HG02943 (cell line): ENCODE measurements at regions not wholly inside any gene's neighbourhood (a gene's known extent, or its start where the extent isn't known, plus 50 kb on each side); places are given as distances from the start of the nearest gene placed in this dataset.

Experiments
- ATAC-seq: cut with Tn5 transposase; IDR thresholded peaks from one replicate; pipeline ENCODE4 v1.9.1; 2021; ENCODE audit warnings: mild to moderate bottlenecking, low read depth, moderate library complexity; ENCODE audit not compliant: unreplicated experiment

DNA sequence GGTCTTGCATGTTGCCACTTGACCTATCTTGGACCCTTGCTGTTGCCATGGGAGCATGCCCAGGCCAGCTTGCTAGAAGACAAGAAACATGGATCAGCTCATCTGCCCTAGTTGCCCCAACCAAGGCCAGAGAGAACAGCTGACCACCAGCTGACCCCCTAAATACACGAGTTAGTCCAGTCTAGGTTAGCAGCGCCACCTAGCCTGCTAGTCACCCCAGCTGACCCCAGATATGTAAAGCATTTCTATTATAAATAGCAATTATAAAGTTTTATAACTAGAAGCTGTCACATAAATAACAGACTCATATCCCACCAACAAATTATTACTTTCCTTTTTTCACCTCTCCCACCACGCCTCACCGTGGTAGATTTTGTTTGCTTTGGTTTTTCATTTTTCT, 387.8 kb downstream of the RASEF start:
- no peak for ATAC-seq

DNA sequence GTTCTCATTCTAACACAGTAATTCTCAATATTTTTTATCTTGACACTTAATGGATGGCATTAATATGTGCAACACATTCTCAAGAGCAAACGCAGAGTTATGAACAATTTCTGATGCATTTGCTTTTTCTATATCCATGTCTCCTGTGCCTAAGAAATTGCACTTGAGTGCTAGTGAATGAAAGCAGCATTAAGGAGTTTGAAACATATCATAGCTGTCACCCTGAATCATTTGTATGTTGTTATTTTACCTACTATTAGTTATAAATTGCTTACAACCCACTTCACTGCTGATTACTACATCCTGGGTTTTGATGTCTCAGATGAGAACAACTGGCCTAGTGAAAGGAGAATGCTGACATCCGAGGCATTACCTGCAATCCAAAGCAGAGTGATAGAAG, 387.3 kb downstream of the RASEF start:
- no peak for ATAC-seq

DNA sequence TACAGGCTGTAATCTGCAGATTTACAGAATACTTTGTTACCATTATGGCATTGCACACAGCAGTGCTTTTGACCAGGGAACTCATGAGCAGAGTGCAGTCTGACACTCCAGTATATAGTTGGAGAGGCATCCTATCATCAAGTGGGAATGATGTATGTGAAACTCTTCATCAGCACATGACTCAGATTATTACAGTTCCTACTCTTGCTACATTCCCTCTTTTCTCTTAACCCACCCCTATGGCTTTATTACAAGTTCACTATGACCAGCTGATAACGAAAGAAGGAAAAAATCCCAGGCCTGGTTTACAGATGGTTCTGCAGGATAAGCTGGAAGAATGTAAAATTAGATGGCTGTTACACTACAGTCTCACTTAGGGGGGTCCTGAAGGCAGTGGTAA, 385.9 kb downstream of the RASEF start:
- ATAC-seq: no peak

DNA sequence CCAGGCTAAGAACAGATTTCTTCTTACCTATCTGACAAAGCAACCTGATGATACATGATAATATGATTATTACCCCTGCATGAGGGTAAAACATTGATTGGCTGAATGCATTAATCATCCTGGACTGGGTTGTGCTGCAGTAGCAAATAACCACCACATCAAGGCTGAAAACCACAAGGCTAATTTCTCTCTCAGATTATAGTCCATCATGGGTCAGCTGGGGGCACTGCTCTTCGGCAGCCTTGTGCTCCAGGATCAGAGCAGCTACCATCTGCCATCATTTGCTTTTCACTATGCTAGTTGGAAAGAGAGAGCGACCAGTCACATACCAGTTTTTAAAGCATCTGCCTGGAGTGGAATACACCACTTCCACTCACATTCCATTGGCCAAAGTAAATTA, 383.5 kb downstream of the RASEF start:
- no peak for ATAC-seq

DNA sequence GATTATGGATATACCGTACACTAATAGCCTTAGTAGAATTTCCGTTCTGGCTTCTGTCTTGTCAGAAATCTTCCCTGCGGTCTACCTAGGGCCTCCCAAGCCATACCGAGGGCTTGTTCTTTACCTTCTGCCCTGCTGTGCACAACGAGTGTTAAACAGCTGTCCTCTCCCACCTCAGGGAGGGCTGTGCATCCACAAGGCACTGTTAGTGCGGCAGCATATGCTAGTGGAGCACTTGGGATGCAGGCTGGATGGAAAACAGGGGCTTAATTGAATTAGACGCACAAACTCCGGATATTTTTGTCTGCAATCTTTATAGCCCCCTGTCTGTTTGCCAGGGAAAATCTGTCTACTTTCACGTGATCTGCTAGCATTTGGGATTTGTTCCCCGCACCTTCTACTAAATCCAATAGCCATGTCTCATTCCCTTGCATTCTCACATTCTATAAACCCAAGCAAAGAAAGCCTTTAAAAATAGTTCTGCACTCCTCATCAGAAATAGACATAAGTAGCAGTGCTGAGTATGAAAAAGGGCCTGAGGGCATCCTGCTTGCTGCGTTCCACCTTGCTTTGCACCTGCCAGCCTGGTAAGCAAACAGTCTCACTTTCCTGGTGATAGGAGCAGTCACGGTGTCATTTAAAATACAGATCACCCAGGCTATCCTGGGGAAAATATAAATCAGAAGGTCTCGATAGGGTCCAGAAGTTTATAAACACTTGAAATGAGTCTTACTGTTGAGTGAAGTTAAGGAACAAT, 382.6 kb downstream of the RASEF start:
- ATAC-seq: no peak

DNA sequence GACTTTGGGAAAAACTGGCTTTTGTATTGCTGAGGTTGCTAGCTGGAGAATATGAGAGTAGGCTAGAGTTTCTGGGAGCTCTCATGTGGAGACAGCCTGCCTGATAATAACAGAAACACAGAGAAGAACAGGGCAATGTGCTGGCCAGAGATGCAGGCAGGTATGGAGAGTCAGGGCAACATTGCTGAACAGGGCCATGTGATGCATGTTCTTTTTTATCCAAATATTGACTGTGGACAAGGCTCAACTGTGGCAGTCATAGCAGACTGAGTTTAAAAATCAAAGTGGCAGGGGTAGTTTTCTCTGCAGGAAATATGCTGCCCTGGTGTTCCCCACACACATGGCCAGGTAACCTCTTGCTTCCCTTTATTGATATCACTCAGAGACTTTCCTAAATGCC, 381.1 kb downstream of the RASEF start:
- ATAC-seq: no peak

DNA sequence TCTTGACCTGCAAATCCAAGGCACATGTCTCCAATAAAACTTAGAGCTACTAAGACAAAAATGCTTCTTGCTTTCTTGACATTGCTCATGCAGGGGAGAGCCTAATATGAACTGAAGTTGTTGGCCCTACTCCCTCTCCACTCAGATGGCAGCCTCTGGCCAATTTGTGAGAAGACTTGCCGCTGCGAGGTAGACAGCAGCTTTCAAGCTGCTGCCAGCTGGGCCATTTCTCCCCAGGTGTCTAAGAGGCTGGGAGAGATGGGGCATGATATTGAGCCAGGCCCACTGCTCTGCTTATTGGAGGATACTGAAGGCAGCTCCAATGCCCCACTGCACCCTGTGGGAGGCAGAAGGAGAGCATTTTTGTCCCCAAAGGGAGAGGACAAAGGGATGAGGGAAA, 380.5 kb downstream of the RASEF start:
- no peak for ATAC-seq

DNA sequence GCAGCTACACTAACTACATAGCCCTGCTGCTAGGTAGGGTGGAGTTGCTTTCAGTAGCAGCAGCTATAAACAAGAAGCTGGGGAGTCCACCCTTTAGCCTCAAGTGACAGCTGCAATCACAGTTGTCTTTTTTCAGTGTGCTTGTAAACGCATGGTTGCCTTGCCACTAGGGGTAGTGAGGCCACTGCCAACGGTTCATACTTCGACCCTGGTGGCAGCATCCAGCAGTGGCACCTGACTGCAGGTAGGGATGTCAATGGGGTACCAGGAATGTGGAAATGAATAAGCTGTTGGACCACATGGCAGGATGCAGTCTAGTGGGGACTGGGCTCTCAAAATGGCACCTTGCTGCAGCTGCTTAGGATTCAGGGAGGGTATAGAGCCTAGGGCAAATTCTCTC, 367.2 kb downstream of the RASEF start:
- ATAC-seq: no peak

DNA sequence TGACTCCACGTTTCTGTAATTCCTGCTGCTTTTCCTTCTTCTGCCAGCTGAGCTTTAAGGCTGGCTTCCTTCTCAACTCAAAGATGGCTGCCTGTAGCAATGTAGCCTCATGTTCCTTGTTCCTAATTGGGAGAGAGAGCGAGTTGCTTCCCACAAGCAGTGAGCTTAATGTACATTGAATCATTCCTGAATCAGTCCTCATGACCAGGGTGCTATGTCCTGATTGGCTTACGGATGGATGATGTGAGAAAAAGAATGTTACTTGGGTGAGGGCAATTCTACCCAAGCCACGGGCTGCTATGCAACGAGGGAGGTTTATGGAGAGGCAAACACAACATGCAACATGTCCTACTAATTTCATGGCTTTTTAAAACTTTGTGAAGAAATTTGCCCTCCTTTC, 356.2 kb downstream of the RASEF start:
- no peak for ATAC-seq

DNA sequence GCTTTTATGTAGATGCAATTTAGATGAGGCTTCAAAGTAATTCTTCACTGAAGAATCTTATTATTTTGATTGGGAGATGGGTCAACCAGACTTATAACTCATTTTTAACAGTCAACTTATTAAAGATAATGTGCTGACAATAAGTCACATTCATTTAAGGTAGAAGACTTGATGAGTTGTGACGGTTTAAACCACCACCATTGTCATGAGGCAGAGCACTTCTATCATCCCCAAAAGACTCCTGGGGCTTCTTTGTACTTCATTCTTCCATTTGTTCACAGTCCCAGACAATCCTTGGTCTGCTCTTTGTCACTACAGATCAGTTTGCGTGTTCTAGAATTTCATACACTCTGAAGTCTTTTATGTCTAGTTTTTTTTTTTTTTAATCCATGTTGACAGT, 346.1 kb downstream of the RASEF start:
- no peak for ATAC-seq

DNA sequence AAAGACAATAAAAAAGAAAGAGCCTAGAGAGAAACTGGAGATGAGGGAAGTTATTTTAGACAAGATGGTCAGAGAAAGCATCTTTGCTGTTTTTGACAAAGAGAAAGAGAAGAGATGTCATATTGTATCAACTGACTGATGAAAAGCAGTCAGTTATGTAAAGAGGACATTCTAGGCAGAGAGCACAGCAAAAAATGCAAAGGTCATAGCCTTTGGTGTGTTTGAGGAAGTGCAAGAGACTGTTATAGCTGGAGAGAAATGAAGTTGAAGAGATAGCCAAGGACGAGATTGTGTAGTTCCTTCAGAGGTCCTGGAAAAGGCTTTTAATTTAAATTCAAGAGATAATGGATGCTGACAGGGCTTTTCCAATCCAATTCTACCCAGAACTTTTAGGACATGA, 342.4 kb downstream of the RASEF start:
- ATAC-seq: no peak

DNA sequence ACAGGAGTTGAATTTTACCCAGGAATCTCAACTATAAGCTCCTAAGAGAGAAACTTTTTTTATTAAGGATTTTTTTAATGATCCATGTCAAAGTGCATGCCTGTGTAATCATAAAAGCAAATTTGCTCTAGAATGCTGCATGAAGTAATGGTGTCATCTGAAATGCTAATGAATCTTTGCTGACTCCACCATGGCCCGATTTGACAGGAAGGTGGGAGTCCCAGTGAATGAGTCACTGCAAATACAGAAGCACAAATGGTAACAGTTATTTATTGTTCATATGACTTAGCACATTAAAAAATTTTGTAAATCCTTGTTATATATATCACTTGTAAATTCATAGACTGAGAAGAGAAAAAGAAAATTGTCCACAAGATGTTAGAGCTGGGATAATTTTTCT, 341.3 kb downstream of the RASEF start:
- no peak for ATAC-seq

DNA sequence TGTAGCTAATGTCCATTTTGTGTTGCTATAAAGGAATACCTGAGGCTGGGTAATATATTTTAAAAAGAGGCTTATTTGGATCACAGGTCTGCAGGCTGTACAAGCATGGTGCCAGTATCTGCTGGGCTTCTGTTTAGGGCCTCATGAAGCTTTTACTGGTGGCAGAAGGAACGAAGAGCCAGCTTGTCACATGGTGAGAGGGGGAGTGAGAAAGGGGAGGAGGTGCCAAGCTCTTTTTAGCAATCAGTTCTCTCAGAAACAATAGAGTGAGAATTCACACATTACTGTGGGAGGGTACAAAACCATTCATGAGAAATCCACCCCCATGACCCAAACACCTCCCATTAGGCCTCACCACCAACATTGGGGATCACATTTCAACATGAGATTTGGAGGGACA, 340.9 kb downstream of the RASEF start:
- no peak for ATAC-seq

DNA sequence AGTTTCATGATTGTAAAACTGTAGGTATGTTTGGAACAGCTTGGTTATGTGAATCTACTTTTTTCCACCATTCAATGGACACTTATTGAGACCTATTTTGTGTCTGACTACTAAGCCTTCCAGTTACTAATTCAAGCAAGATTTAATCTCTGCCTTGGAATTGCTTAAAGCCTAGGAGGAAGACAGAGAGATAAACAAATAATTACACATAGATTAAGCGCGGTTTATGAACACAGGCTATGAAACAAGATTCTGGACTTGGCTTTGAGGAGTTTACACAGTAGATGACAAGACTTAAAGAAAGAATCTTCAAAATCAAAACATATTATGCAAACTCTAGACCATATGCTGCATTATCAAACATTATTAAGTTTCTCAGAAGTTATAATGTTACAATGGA, 340.4 kb downstream of the RASEF start:
- no peak for ATAC-seq

DNA sequence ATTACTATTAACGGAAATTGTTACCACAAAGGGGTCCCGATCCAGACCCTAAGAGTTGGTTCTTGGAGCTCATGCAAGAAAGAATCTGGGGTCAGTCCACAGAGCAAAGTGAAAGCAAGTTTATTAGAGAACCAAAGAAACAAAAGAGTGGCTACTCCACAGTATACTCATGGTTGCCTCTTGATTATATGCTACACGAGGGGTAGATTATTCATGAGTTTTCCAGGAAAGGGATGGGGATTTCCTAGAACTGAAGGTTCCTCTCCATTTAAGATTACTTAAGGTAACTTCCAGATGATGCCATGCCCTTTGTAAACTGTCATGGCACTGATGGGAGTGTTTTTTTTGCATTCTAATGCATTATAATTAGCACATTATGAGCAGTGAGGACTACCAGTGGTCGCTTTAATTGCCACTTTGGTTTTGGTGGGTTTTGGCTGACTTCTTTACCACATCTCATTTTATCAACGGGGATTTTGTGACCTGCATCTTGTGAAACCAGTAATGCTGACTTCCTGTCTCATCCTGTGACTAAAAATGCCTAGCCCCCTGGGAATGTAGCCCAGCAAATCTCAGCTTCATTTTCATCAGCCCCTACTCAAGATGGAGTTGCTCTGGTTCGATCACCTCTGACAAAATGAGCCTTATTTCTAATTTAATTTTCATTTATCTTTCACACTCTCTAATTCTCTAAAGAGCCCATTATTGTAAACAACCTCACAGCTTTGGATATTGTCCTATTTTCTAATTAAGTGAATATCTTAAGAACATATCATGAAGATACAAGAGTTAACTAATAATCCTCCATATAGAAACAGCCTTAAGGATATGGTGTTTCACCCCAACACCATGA, 336.3 kb downstream of the RASEF start:
- no peak for ATAC-seq

DNA sequence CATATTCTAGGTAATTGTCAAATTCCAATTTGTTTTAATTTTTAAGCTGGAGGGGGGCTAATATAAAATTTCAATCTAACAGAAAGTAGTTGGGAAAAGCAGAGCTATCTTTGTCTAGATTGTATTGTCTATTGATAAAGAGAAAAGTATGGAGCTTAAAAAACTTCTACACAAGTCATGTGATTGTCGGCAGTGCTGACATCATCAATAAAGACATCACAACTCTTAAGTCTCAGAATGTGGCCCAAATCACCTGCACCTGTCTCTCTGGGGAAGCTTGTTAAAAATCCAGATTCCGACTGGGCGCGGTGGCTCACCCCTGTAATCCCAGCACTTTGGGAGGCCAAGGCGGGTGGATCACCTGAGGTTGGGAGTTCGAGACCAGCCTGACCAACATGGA, 333.8 kb downstream of the RASEF start:
- no peak for ATAC-seq

DNA sequence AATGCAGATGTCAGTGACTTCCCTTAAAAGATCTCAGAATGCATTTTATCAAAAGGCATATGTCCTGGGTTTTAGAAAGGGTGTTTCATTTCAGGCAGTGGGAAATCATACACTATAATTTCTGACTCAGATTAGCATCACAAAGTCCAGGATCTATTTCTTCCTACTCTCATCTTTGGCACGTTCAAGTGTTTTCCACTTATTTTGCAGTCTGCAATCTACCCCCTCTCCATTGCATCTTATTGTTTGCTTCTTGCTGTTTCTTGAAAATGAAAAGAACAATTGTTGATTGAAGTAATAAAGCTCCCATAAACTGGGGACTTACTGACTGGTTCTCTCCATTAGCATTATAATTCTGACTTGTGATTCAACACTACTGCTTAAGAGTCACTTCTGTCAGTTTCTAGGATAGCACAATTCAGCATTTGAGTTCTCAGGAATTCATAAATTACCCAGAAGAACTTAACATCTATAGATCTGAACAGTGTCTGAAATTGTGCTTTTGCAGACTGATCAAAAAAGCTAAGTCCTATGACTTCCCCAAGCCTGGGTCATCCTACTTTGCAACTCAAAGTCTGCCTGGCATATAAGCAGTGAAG, 332.9 kb downstream of the RASEF start:
- no peak for ATAC-seq

DNA sequence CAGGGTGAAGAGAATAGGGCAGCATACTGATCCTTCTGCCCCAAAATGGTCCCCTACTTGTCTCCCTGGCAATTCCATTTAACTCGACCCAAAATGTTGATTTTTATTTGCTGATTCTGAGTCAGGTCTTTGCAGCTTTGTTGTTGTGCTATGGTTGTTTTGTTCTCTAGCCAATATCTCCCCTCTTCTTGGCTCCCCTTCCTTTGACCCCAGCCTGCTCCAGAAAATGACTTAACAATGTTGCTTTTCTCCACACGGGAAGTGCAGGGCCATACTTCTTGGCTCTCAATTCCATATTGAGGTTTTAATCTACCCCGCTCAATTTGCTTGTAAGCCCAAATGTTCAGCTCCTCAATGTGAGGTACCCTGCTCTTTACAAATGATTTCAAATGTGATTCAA, 330.0 kb downstream of the RASEF start:
- ATAC-seq: no peak

DNA sequence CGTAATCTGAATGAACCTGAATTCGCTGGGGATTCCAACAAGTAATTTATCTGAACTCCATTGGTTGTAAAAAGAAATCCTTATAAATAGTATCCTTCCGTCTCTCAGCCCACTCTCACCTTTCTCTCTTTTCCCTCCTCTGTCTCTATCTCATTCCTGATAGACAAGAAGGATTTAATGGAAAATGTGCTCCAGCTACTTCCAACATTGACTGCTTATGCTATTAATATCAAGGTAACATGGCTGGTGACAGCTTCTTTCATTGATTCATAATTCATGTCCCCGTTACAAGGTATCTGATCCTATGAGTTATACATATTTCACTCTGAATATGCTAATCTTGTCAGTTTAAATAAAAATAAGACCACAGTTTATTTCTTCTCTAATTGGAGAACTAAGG, 326.8 kb downstream of the RASEF start:
- ATAC-seq: no peak

DNA sequence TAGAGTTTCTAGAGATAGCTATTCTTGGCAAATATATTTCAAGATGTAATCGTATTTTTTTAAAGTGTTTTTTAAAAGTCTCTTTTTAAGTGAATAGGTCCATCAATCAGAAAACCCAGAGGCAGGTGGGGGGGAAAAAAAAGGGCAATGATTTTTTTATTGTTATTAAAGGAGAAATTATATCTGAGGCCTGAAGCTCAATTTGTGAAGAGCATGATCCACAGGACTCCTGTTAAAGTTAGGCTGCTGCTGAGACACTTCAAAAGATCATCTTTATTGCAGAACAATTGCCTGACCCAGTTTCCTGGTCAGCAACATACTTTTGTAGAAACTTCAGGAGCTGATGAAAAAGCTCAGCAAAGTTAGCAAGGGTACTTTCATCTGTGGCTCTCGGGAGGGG, 326.2 kb downstream of the RASEF start:
- ATAC-seq: no peak

DNA sequence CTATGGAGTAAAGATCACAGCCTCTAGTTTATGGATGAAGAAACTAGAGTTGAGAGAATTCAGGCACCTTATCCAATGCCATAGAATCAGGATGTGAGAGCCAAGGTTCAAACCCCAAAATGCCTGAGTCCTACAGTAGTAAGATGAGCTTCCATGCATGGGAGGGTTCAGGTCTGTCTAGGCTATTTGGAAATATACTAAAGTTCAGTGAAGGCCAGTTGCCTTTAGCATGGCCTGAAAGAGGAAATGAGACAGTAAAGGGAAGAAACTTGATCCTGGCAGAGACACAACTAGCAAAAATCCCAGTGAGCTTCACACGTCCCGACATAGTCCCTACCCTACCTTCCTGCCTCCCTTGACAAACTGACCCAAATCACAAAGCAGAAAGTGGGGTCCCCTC, 317.0 kb downstream of the RASEF start:
- no peak for ATAC-seq
